ENCODE measurements at regions not wholly inside any gene's neighbourhood (a gene's known extent, or its start where the extent isn't known, plus 50 kb on each side); places are given as distances from the start of the nearest gene placed in this dataset.

- no peaks in the 10 kb centered on the region for H3K9me3 ChIP-seq (ENCODE audit: control insufficient read depth, low read depth, low read length)
- H3K79me2 ChIP-seq (ENCODE audit: control insufficient read depth, insufficient read depth, low read length), result no peaks in the 10 kb centered on the region
- H3K9ac ChIP-seq (ENCODE audit: control insufficient read depth, extremely low read depth, insufficient read depth, low read length), result no peak overlapping the region
- no peaks in the 10 kb centered on the region for H3K4me1 ChIP-seq (ENCODE audit: control insufficient read depth, extremely low read depth, insufficient read depth, low read length)
- no peaks in the 10 kb centered on the region for H3K36me3 ChIP-seq (ENCODE audit: control insufficient read depth in 2 of 2, extremely low read depth in 1 of 2, insufficient read depth in 2 of 2, low read length in 2 of 2)
- no peak overlapping the region for H3K27ac ChIP-seq (ENCODE audit: control insufficient read depth, insufficient read depth, low read length)
- no peak overlapping the region for H3K4me3 ChIP-seq (ENCODE audit: control insufficient read depth in 2 of 3, extremely low read depth in 1 of 3, insufficient read depth in 2 of 3, low read depth in 1 of 3, low read length in 3 of 3)
- no peaks in the 10 kb centered on the region for H3K9me1 ChIP-seq (ENCODE audit: control insufficient read depth, extremely low read depth, insufficient read depth, low read length)
- no peak overlapping the region for H2AFZ ChIP-seq (ENCODE audit: control insufficient read depth, low read length)
- DNase-seq (ENCODE audit: low read depth, low spot score), result no peak
- H4K20me1 ChIP-seq (ENCODE audit: control insufficient read depth, extremely low read depth, insufficient read depth, low read length), result no peaks in the 10 kb centered on the region
- no peak for FAIRE-seq
- dilution Hi-C loops (cut with MboI; ENCODE audit: extremely low pct_ligation_motif_present, low sequenced_read_pairs), result no loop called here
- no peak overlapping the region for H3K4me2 ChIP-seq (ENCODE audit: control insufficient read depth, extremely low read depth, insufficient read depth, low read depth, low read length)
- no peaks in the 10 kb centered on the region for H3K27me3 ChIP-seq (ENCODE audit: control insufficient read depth, extremely low read depth, insufficient read depth, low read length)
- TF ChIP-seq EZH2 (IDR thresholded peaks at IDR 0.05; ENCODE audit: low read length) (no peak), CTCF (optimal IDR thresholded peaks at IDR 0.05 in 1 of 3, IDR thresholded peaks at IDR 0.05 in 1 of 3, conservative IDR thresholded peaks at IDR 0.05 in 1 of 3; ENCODE audit: extremely low read depth in 1 of 3, insufficient read depth in 2 of 3, low read length in 3 of 3) (no peak)
These were observed 58.9 kb upstream of the DEUP1 start for GRCh38 chr11:93271596-93271995.

GRCh38 chr11:93274851-93275250 lies 55.7 kb upstream of the DEUP1 start:
- FAIRE-seq, result no peak

More at GRCh38 chr11:93274851-93275250, 55.7 kb upstream of the DEUP1 start:
- H3K4me1 ChIP-seq (ENCODE audit: control insufficient read depth, extremely low read depth, insufficient read depth, low read length), result no peaks in the 10 kb centered on the region
- no peak overlapping the region for H3K4me3 ChIP-seq (ENCODE audit: control insufficient read depth in 2 of 3, extremely low read depth in 1 of 3, insufficient read depth in 2 of 3, low read depth in 1 of 3, low read length in 3 of 3)
- H3K9me3 ChIP-seq (ENCODE audit: control insufficient read depth, low read depth, low read length), result no peaks in the 10 kb centered on the region
- dilution Hi-C loops (cut with MboI; ENCODE audit: extremely low pct_ligation_motif_present, low sequenced_read_pairs), result no loop called here
- DNase-seq (ENCODE audit: low read depth, low spot score), result no peak
- H3K27me3 ChIP-seq (ENCODE audit: control insufficient read depth, extremely low read depth, insufficient read depth, low read length), result no peaks in the 10 kb centered on the region
- no peak overlapping the region for H3K27ac ChIP-seq (ENCODE audit: control insufficient read depth, insufficient read depth, low read length)
- no peaks in the 10 kb centered on the region for H3K9me1 ChIP-seq (ENCODE audit: control insufficient read depth, extremely low read depth, insufficient read depth, low read length)
- no peak overlapping the region for H3K4me2 ChIP-seq (ENCODE audit: control insufficient read depth, extremely low read depth, insufficient read depth, low read depth, low read length)
- H3K36me3 ChIP-seq (ENCODE audit: control insufficient read depth in 2 of 2, extremely low read depth in 1 of 2, insufficient read depth in 2 of 2, low read length in 2 of 2), result no peaks in the 10 kb centered on the region
- TF ChIP-seq CTCF (optimal IDR thresholded peaks at IDR 0.05 in 1 of 3, IDR thresholded peaks at IDR 0.05 in 1 of 3, conservative IDR thresholded peaks at IDR 0.05 in 1 of 3; ENCODE audit: extremely low read depth in 1 of 3, insufficient read depth in 2 of 3, low read length in 3 of 3), result no peak
- TF ChIP-seq EZH2 (IDR thresholded peaks at IDR 0.05; ENCODE audit: low read length), result no peak
- no peak overlapping the region for H3K9ac ChIP-seq (ENCODE audit: control insufficient read depth, extremely low read depth, insufficient read depth, low read length)
- H4K20me1 ChIP-seq (ENCODE audit: control insufficient read depth, extremely low read depth, insufficient read depth, low read length), result no peaks in the 10 kb centered on the region
- no peaks in the 10 kb centered on the region for H3K79me2 ChIP-seq (ENCODE audit: control insufficient read depth, insufficient read depth, low read length)
- no peak overlapping the region for H2AFZ ChIP-seq (ENCODE audit: control insufficient read depth, low read length)
